ENCODE measurements at regions not wholly inside any gene's neighbourhood (a gene's known extent, or its start where the extent isn't known, plus 50 kb on each side); places are given as distances from the start of the nearest gene placed in this dataset.

- no peaks in the 10 kb centered on the region for H4K20me1 ChIP-seq (ENCODE audit: insufficient read depth)
- no peaks in the 10 kb centered on the region for H3K9me3 ChIP-seq (ENCODE audit: control insufficient read depth in 1 of 2, insufficient read depth in 1 of 2, low read depth in 1 of 2, low read length in 2 of 2)
- H3K27me3 ChIP-seq (ENCODE audit: insufficient read depth, low read length): peaks cover 53% of the 10 kb centered on the region
- no peaks in the 10 kb centered on the region for H3K36me3 ChIP-seq (ENCODE audit: control insufficient read depth in 1 of 2, insufficient read depth in 2 of 2, low read length in 2 of 2)
- H3K79me2 ChIP-seq (ENCODE audit: insufficient read depth, low read length): no peaks in the 10 kb centered on the region
- ChIA-PET POLR2A (no interaction called here), RAD21 (ENCODE audit: low non-redundant PET in 1 of 2, low total read pairs in 2 of 2, uncharacterized antibody in 2 of 2, unreplicated experiment in 2 of 2) (no interaction called here), CTCF (interaction anchor here (0.7 to 2.1 kb wide), 18 partner anchors 8 to 453 kb away, joined by 3 to 15 read pairs (median 4); no protein-coding TSS in a partner anchor)
- ATAC-seq: peak; percentile 91
- H2AFZ ChIP-seq (ENCODE audit: low read depth, low read length, poor library complexity, severe bottlenecking): no peak overlapping the region
- no peak overlapping the region for H3K4me3 ChIP-seq (replicated peaks in 1 of 2; ENCODE audit: low read depth in 1 of 2, low read length in 2 of 2)
- no TSS peak for BruUV-seq (replicated peaks)
- H3K4me1 ChIP-seq (ENCODE audit: control insufficient read depth in 1 of 2, insufficient read depth in 2 of 2, low read length in 2 of 2): no peaks in the 10 kb centered on the region
- no peak for TF ChIP-seq ATF3 (IDR thresholded peaks at IDR 0.05)
- no peak for TF ChIP-seq EZH2 (IDR thresholded peaks at IDR 0.05)
- TF ChIP-seq ZNF274 (IDR thresholded peaks at IDR 0.05; ENCODE audit: low read depth, low read length): no peak
- TF ChIP-seq REST (IDR thresholded peaks at IDR 0.05; ENCODE audit: low read depth): no peak
- peak; percentile 63 to 81 (median 72) for TF ChIP-seq CTCF (IDR thresholded peaks at IDR 0.05 in 2 of 3, conservative IDR thresholded peaks at IDR 0.05 in 1 of 3; ENCODE audit: borderline replicate concordance in 1 of 3, insufficient read depth in 1 of 3, low read depth in 2 of 3, low read length in 2 of 3)
- TF ChIP-seq RAD21 (IDR thresholded peaks at IDR 0.05; ENCODE audit: low read depth): peak; percentile 62
- TF ChIP-seq ZFX (IDR thresholded peaks at IDR 0.05): no peak
- no peak for TF ChIP-seq SRF (IDR thresholded peaks at IDR 0.05; ENCODE audit: low read depth)
- no peak for TF ChIP-seq CBX3 (IDR thresholded peaks at IDR 0.05; ENCODE audit: low read depth)
- TF ChIP-seq ELF1 (IDR thresholded peaks at IDR 0.05; ENCODE audit: borderline replicate concordance, low read depth): no peak
- TF ChIP-seq CEBPB (IDR thresholded peaks at IDR 0.05; ENCODE audit: low read depth): no peak
- no peak for TF ChIP-seq POLR2A (IDR thresholded peaks at IDR 0.05; ENCODE audit: borderline replicate concordance, extremely low read depth, insufficient read depth, insufficient read length)
- no peak for TF ChIP-seq SP1 (IDR thresholded peaks at IDR 0.05; ENCODE audit: low read depth)
- no peak for TF ChIP-seq POLR2AphosphoS5 (IDR thresholded peaks at IDR 0.05; ENCODE audit: low read depth, low read length)
- TF ChIP-seq EGR1 (IDR thresholded peaks at IDR 0.05; ENCODE audit: low read depth): no peak
- no peak for TF ChIP-seq EZH2phosphoT487 (IDR thresholded peaks at IDR 0.05; ENCODE audit: borderline replicate concordance)
- no peak for TF ChIP-seq FOSL1 (IDR thresholded peaks at IDR 0.05; ENCODE audit: low read depth)
- H3K9me2 ChIP-seq (ENCODE audit: insufficient read depth): no peaks in the 10 kb centered on the region
- no peak overlapping the region for H3K4me2 ChIP-seq (ENCODE audit: low read length)
- no peak overlapping the region for H3K27ac ChIP-seq (ENCODE audit: low read depth, low read length)
- intact Hi-C loops (cut with micrococcal nuclease): loop anchor here (1.0 to 5.0 kb wide), 3 partner anchors 85 to 250 kb away; partner anchors contain the start of gene PRKCQ
- DNase-seq (ENCODE audit: low read depth, low spot score): peak; percentile 27
- H3K9ac ChIP-seq (ENCODE audit: low read length): no peak overlapping the region
These were observed 87.7 kb upstream of the PRKCQ start for GRCh38 chr10:6667679-6668270.

All from HCT116 (cell line).